Left lung (tissue), 4 donors: ENCODE measurements at regions not wholly inside any gene's neighbourhood (a gene's known extent, or its start where the extent isn't known, plus 50 kb on each side); places are given as distances from the start of the nearest gene placed in this dataset.
"Not testable (repeated sequence)": the region's sequence is repeated elsewhere in the genome, so short reads cannot be mapped to it uniquely, and the experiment has no call there.

ENCODE experiments used
- ATAC-seq: fragments of 200-7000 bp; cut with Tn5 transposase; one replicate; pipeline ENCODE4 v1.9.1; 2020; ENCODE audit warnings: moderate library complexity
- DNase-seq, 4 donors: peaks; one replicate each; pipeline ENCODE4 v3.0.0-alpha.2; 2013 to 2020
- H3K27ac ChIP-seq, 2 donors: fragments of 200-600 bp; sonication (generic) in 1 of 2; one replicate each; pipeline versions ENCODE4 v1.5.0 to v1.8.0; 2020 to 2021
- H3K27me3 ChIP-seq, 2 donors: fragments of 200-600 bp; sonication (generic) in 1 of 2; one replicate each; pipeline versions ENCODE4 v1.5.0 to v1.8.0; 2020 to 2021
- H3K36me3 ChIP-seq, 2 donors: fragments of 200-600 bp; sonication (generic) in 1 of 2; one replicate each; pipeline versions ENCODE4 v1.5.0 to v1.8.0; 2020 to 2021
- H3K4me1 ChIP-seq, 2 donors: fragments of 200-600 bp; one replicate each; pipeline ENCODE4 v1.8.0; 2021
- H3K4me3 ChIP-seq, 2 donors: fragments of 200-600 bp; sonication (generic) in 1 of 2; one replicate each; pipeline versions ENCODE4 v1.5.0 to v1.8.0; 2020 to 2021; ENCODE audit warnings: mild to moderate bottlenecking in 1 of 2
- H3K9me3 ChIP-seq, 2 donors: fragments of 200-600 bp; sonication (generic) in 1 of 2; one replicate each; pipeline versions ENCODE4 v1.5.0 to v1.8.0; 2020 to 2021
- CTCF ChIP-seq, 2 donors: fragments of 200-600 bp; sonication (generic) in 1 of 2; IDR thresholded peaks; one replicate each; pipeline versions ENCODE4 v1.5.0 to v1.8.0; 2021; ENCODE audit warnings: antibody characterized with exemption in 2 of 2
- intact Hi-C, 2 donors: fragments of 100-400 bp; cut with DNase I; formaldehyde crosslinking; loops; one replicate each; pipeline versions ENCODE4 v1.11.2 to v1.14.2; 2022
- donor health status: DM: no; HTN: yes; CAD: no.
- donor health status: DM: no; HTN: no; CAD: no.

- TF ChIP-seq CTCF (IDR thresholded peaks at IDR 0.05), result no peak
- H3K36me3 ChIP-seq, result no peaks in the 10 kb centered on the region
- no peaks in the 10 kb centered on the region for H3K9me3 ChIP-seq
- no peaks in the 10 kb centered on the region for H3K27me3 ChIP-seq
- DNase-seq (no peak), ATAC-seq (no peak)
- H3K4me3 ChIP-seq, result no peak overlapping the region
- intact Hi-C loops, result no loop called here
- H3K27ac ChIP-seq, result no peak overlapping the region
- no peaks in the 10 kb centered on the region for H3K4me1 ChIP-seq
Measured at GRCh38 chr5:98319299-98320011, 454.0 kb upstream of the RGMB start.

- Histone ChIP-seq H3K36me3 (no peaks in the 10 kb centered on the region), H3K9me3 (no peaks in the 10 kb centered on the region), H3K4me3 (no peak overlapping the region), H3K4me1 (no peaks in the 10 kb centered on the region), H3K27me3 (no peaks in the 10 kb centered on the region), H3K27ac (no peak overlapping the region)
- ATAC-seq (no peak), DNase-seq (no peak)
- intact Hi-C loops, result no loop called here
- TF ChIP-seq CTCF (IDR thresholded peaks at IDR 0.05), result no peak
Measured at GRCh38 chr5:98320343-98320742, 453.1 kb upstream of the RGMB start.

- no peak for DNase-seq
- Histone ChIP-seq H3K27ac (no peak overlapping the region), H3K36me3 (no peaks in the 10 kb centered on the region), H3K4me3 (no peak overlapping the region), H3K27me3 (no peaks in the 10 kb centered on the region), H3K4me1 (no peaks in the 10 kb centered on the region), H3K9me3 (no peaks in the 10 kb centered on the region)
- intact Hi-C loops, result no loop called here
- no peak for TF ChIP-seq CTCF (IDR thresholded peaks at IDR 0.05)
- no peak for ATAC-seq
Measured at GRCh38 chr5:98321361-98321760, 452.1 kb upstream of the RGMB start.

GRCh38 chr5:98325187-98325586, 448.3 kb upstream of the RGMB start:
- H3K27ac ChIP-seq, H3K9me3 ChIP-seq, DNase-seq, H3K27me3 ChIP-seq, H3K4me3 ChIP-seq, H3K4me1 ChIP-seq, intact Hi-C loops, H3K36me3 ChIP-seq, ATAC-seq: not testable (repeated sequence)

GRCh38 chr5:98328015-98328414, 445.4 kb upstream of the RGMB start:
- no peak for ATAC-seq
- Histone ChIP-seq H3K27me3 (no peaks in the 10 kb centered on the region), H3K9me3 (peaks cover 0 to 6% of the 10 kb centered on the region in 2 donors), H3K4me3 (no peak overlapping the region), H3K36me3 (no peaks in the 10 kb centered on the region), H3K4me1 (no peaks in the 10 kb centered on the region), H3K27ac (no peak overlapping the region)
- no peak for DNase-seq
- TF ChIP-seq CTCF (IDR thresholded peaks at IDR 0.05), result no peak
- intact Hi-C loops, result no loop called here

GRCh38 chr5:98330871-98331270, 442.6 kb upstream of the RGMB start:
- no peaks in the 10 kb centered on the region for H3K27me3 ChIP-seq
- no peaks in the 10 kb centered on the region for H3K4me1 ChIP-seq
- DNase-seq, result no peak
- TF ChIP-seq CTCF (IDR thresholded peaks at IDR 0.05), result no peak
- no peak overlapping the region for H3K27ac ChIP-seq
- no peak for ATAC-seq
- intact Hi-C loops, result no loop called here
- no peaks in the 10 kb centered on the region for H3K36me3 ChIP-seq
- H3K4me3 ChIP-seq, result no peak overlapping the region
- peaks cover 0 to 8% of the 10 kb centered on the region in 2 donors for H3K9me3 ChIP-seq
